ENCODE measurements at regions not wholly inside any gene's neighbourhood (a gene's known extent, or its start where the extent isn't known, plus 50 kb on each side); places are given as distances from the start of the nearest gene placed in this dataset.
"Not testable (repeated sequence)": the region's sequence is repeated elsewhere in the genome, so short reads cannot be mapped to it uniquely, and the experiment has no call there.

- peak; percentile 71 for DNase-seq (ENCODE audit: low read depth)
- Histone ChIP-seq H3K27me3 (ENCODE audit: control insufficient read depth, insufficient read depth, low read length) (no peaks in the 10 kb centered on the region), H3K36me3 (ENCODE audit: control insufficient read depth, insufficient read depth, low read length) (no peaks in the 10 kb centered on the region), H3K4me3 (ENCODE audit: low read depth, low read length) (no peak overlapping the region)
- TF ChIP-seq, protein P1, sequence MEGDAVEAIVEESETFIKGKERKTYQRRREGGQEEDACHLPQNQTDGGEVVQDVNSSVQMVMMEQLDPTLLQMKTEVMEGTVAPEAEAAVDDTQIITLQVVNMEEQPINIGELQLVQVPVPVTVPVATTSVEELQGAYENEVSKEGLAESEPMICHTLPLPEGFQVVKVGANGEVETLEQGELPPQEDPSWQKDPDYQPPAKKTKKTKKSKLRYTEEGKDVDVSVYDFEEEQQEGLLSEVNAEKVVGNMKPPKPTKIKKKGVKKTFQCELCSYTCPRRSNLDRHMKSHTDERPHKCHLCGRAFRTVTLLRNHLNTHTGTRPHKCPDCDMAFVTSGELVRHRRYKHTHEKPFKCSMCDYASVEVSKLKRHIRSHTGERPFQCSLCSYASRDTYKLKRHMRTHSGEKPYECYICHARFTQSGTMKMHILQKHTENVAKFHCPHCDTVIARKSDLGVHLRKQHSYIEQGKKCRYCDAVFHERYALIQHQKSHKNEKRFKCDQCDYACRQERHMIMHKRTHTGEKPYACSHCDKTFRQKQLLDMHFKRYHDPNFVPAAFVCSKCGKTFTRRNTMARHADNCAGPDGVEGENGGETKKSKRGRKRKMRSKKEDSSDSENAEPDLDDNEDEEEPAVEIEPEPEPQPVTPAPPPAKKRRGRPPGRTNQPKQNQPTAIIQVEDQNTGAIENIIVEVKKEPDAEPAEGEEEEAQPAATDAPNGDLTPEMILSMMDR (IDR thresholded peaks at IDR 0.05; ENCODE audit: insufficient read depth, low read length, poor library complexity, severe bottlenecking) = no peak
Measured at GRCh38 chr18:42514512-42514911, 559.5 kb downstream of the PIK3C3 start.

- TF ChIP-seq, protein P1 (IDR thresholded peaks at IDR 0.05; ENCODE audit: insufficient read depth, low read length, poor library complexity, severe bottlenecking) = no peak
- no peak overlapping the region for H3K4me3 ChIP-seq (ENCODE audit: low read depth, low read length)
- H3K27me3 ChIP-seq (ENCODE audit: control insufficient read depth, insufficient read depth, low read length) = no peaks in the 10 kb centered on the region
- peak; percentile 48 for DNase-seq (ENCODE audit: low read depth)
- H3K36me3 ChIP-seq (ENCODE audit: control insufficient read depth, insufficient read depth, low read length) = no peaks in the 10 kb centered on the region
Measured at GRCh38 chr18:42517896-42518295, 562.9 kb downstream of the PIK3C3 start.

GRCh38 chr18:42518331-42518730 lies 563.3 kb downstream of the PIK3C3 start:
- H3K4me3 ChIP-seq (ENCODE audit: low read depth, low read length) = not testable (repeated sequence)

GRCh38 chr18:42520138-42520537 lies 565.1 kb downstream of the PIK3C3 start:
- TF ChIP-seq, protein P1 (IDR thresholded peaks at IDR 0.05; ENCODE audit: insufficient read depth, low read length, poor library complexity, severe bottlenecking) = no peak
- no peak for DNase-seq (ENCODE audit: low read depth)
- no peak overlapping the region for H3K4me3 ChIP-seq (ENCODE audit: low read depth, low read length)
- no peaks in the 10 kb centered on the region for H3K27me3 ChIP-seq (ENCODE audit: control insufficient read depth, insufficient read depth, low read length)
- H3K36me3 ChIP-seq (ENCODE audit: control insufficient read depth, insufficient read depth, low read length) = no peaks in the 10 kb centered on the region

More at GRCh38 chr18:42518331-42518730, 563.3 kb downstream of the PIK3C3 start:
- not testable (repeated sequence) for DNase-seq (ENCODE audit: low read depth); H3K36me3 ChIP-seq (ENCODE audit: control insufficient read depth, insufficient read depth, low read length); H3K27me3 ChIP-seq (ENCODE audit: control insufficient read depth, insufficient read depth, low read length)

DNA sequence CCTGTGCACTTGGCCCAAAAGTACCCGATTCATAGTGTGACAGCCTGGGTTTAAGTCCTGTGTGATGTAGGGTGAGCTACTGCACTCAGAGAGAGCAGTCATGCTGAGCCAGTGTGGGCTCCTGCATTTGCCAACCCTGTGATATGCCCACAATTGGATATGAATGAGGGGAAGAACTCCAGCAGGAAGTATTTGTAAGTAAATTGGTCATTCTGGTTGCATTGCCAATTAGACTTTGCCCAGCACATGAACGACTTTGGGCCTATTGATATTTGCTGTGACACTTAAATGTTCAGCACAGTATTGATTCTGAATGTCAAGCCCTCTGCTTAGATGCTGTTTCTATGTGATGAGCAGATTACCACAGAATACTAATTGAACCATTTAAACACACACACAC lies 570.9 kb downstream of the PIK3C3 start:
- Histone ChIP-seq H3K4me3 (ENCODE audit: low read depth, low read length) (no peak overlapping the region), H3K36me3 (ENCODE audit: control insufficient read depth, insufficient read depth, low read length) (no peaks in the 10 kb centered on the region), H3K27me3 (ENCODE audit: control insufficient read depth, insufficient read depth, low read length) (no peaks in the 10 kb centered on the region)
- TF ChIP-seq, protein P1 (IDR thresholded peaks at IDR 0.05; ENCODE audit: insufficient read depth, low read length, poor library complexity, severe bottlenecking) = no peak
- DNase-seq (ENCODE audit: low read depth) = no peak

GRCh38 chr18:42527766-42528165 lies 572.7 kb downstream of the PIK3C3 start:
- DNase-seq (ENCODE audit: low read depth) = no peak
- Histone ChIP-seq H3K27me3 (ENCODE audit: control insufficient read depth, insufficient read depth, low read length) (no peaks in the 10 kb centered on the region), H3K4me3 (ENCODE audit: low read depth, low read length) (no peak overlapping the region), H3K36me3 (ENCODE audit: control insufficient read depth, insufficient read depth, low read length) (no peaks in the 10 kb centered on the region)
- TF ChIP-seq, protein P1 (IDR thresholded peaks at IDR 0.05; ENCODE audit: insufficient read depth, low read length, poor library complexity, severe bottlenecking) = no peak
